ENCODE measurements at regions not wholly inside any gene's neighbourhood (a gene's known extent, or its start where the extent isn't known, plus 50 kb on each side); places are given as distances from the start of the nearest gene placed in this dataset.

DNA sequence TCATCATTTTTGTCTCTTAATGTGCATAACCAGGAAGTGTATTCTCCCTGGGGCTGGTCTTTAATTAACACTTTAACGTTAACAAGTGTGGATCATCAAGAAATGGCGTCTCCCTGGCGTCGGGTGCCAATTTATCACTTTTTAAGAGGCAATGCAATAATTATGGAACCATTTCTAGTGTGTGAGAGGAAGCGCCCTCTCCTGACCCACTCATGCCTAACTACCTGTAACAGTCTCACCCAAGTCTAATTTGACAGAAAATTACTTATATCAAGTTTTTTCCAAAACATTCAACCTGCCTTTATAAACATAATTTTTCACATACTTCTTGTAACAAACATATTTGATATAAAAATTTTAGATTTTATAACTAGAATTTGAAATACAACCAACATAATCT is 905.3 kb upstream of the MDGA2 start:
- TF ChIP-seq, protein P1, sequence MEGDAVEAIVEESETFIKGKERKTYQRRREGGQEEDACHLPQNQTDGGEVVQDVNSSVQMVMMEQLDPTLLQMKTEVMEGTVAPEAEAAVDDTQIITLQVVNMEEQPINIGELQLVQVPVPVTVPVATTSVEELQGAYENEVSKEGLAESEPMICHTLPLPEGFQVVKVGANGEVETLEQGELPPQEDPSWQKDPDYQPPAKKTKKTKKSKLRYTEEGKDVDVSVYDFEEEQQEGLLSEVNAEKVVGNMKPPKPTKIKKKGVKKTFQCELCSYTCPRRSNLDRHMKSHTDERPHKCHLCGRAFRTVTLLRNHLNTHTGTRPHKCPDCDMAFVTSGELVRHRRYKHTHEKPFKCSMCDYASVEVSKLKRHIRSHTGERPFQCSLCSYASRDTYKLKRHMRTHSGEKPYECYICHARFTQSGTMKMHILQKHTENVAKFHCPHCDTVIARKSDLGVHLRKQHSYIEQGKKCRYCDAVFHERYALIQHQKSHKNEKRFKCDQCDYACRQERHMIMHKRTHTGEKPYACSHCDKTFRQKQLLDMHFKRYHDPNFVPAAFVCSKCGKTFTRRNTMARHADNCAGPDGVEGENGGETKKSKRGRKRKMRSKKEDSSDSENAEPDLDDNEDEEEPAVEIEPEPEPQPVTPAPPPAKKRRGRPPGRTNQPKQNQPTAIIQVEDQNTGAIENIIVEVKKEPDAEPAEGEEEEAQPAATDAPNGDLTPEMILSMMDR (optimal IDR thresholded peaks at IDR 0.05 in 1 of 3, IDR thresholded peaks at IDR 0.05 in 1 of 3, conservative IDR thresholded peaks at IDR 0.05 in 1 of 3; ENCODE audit: extremely low read depth in 1 of 3, insufficient read depth in 2 of 3, low read length in 3 of 3) = no peak
- TF ChIP-seq EZH2 (IDR thresholded peaks at IDR 0.05; ENCODE audit: low read length) = no peak
